Hepatocyte (in vitro differentiated cells): ENCODE measurements at regions not wholly inside any gene's neighbourhood (a gene's known extent, or its start where the extent isn't known, plus 50 kb on each side); places are given as distances from the start of the nearest gene placed in this dataset.

ENCODE experiments used
- CTCF ChIP-seq: fragments of 200-600 bp; sonication (generic); IDR thresholded peaks from 2 replicates; pipeline ENCODE4 v1.5.1; 2016; ENCODE audit warnings: antibody characterized with exemption, mild to moderate bottlenecking; ENCODE audit not compliant: poor library complexity
- EZH2 ChIP-seq: fragments of 200-600 bp; sonication (generic); IDR thresholded peaks from 2 replicates; pipeline ENCODE4 v1.6.1; 2016; ENCODE audit warnings: antibody characterized with exemption, mild to moderate bottlenecking, borderline replicate concordance
- EZH2phosphoT487 ChIP-seq: fragments of 200-600 bp; sonication (generic); IDR thresholded peaks from one replicate; pipeline ENCODE4 v1.6.1; 2018; ENCODE audit warnings: antibody characterized with exemption, mild to moderate bottlenecking, low read depth, moderate library complexity; ENCODE audit not compliant: unreplicated experiment, severe bottlenecking

- TF ChIP-seq CTCF (no peak), EZH2 (no peak), EZH2phosphoT487 (no peak)
Measured at GRCh38 chr18:61677435-61677970, 215.3 kb downstream of the RNF152 start.
